SK-N-SH treated with all-trans-retinoic acid at 6 μM for 48 hours (cell line): ENCODE measurements at regions not wholly inside any gene's neighbourhood (a gene's known extent, or its start where the extent isn't known, plus 50 kb on each side); places are given as distances from the start of the nearest gene placed in this dataset.

ENCODE experiments used
- CSDC2 ChIP-seq: fragments of 250-450 bp; sonication (Bioruptor Pico); IDR thresholded peaks from 2 replicates; pipeline ENCODE4 v1.5.0; 2020; ENCODE audit warnings: mild to moderate bottlenecking, moderate library complexity
- ESRRG ChIP-seq: fragments of 250-450 bp; sonication (Bioruptor Pico); IDR thresholded peaks from 2 replicates; pipeline ENCODE4 v1.6.1; 2021; ENCODE audit warnings: mild to moderate bottlenecking
- PPARA ChIP-seq: fragments of 250-450 bp; sonication (Bioruptor Pico); IDR thresholded peaks from 2 replicates; pipeline ENCODE4 v1.5.0; 2020; ENCODE audit warnings: mild to moderate bottlenecking, borderline replicate concordance
- RARB ChIP-seq: fragments of 250-450 bp; sonication (Bioruptor Pico); IDR thresholded peaks from 2 replicates; pipeline ENCODE4 v1.8.0; 2021; ENCODE audit warnings: mild to moderate bottlenecking, moderate library complexity
- ZNF70 ChIP-seq: fragments of 450-650 bp; formaldehyde crosslinking; IDR thresholded peaks from 2 replicates; pipeline ENCODE4 v1.5.0; 2020; ENCODE audit warnings: mild to moderate bottlenecking, moderate library complexity

GRCh38 chr2:166593403-166593802 lies 99.4 kb upstream of the SCN7A start:
- no peak for TF ChIP-seq ESRRG
- TF ChIP-seq RARB (CRISPR knock-in tag), result no peak
- no peak for TF ChIP-seq PPARA
- no peak for TF ChIP-seq ZNF70 (CRISPR knock-in tag)
- no peak for TF ChIP-seq CSDC2 (CRISPR knock-in tag)
